ENCODE measurements at regions not wholly inside any gene's neighbourhood (a gene's known extent, or its start where the extent isn't known, plus 50 kb on each side); places are given as distances from the start of the nearest gene placed in this dataset.

GRCh38 chr2:126317790-126318431 lies 338.0 kb upstream of the GYPC start:
- DNase-seq (ENCODE audit: low read depth), result no peak

GRCh38 chr2:126322342-126322741 lies 333.6 kb upstream of the GYPC start:
- DNase-seq (ENCODE audit: low read depth), result no peak

- no peak for DNase-seq (ENCODE audit: low read depth)
These were observed 330.8 kb upstream of the GYPC start for GRCh38 chr2:126325202-126325601.

- DNase-seq (ENCODE audit: low read depth), result no peak
These were observed 326.8 kb upstream of the GYPC start for GRCh38 chr2:126329173-126329572.

GRCh38 chr2:126342457-126342856 lies 313.5 kb upstream of the GYPC start:
- DNase-seq (ENCODE audit: low read depth), result no peak

- no peak for DNase-seq (ENCODE audit: low read depth)
These were observed 312.8 kb upstream of the GYPC start for GRCh38 chr2:126343136-126343535.

GRCh38 chr2:126344493-126344892 lies 311.5 kb upstream of the GYPC start:
- no peak for DNase-seq (ENCODE audit: low read depth)

- no peak for DNase-seq (ENCODE audit: low read depth)
These were observed 310.3 kb upstream of the GYPC start for GRCh38 chr2:126345691-126346090.

GRCh38 chr2:126356631-126357030 lies 299.3 kb upstream of the GYPC start:
- no peak for DNase-seq (ENCODE audit: low read depth)

- DNase-seq (ENCODE audit: low read depth), result no peak
These were observed 297.8 kb upstream of the GYPC start for GRCh38 chr2:126358122-126358521.

GRCh38 chr2:126359494-126359893 lies 296.5 kb upstream of the GYPC start:
- no peak for DNase-seq (ENCODE audit: low read depth)

- no peak for DNase-seq (ENCODE audit: low read depth)
These were observed 288.6 kb upstream of the GYPC start for GRCh38 chr2:126367361-126367760.

GRCh38 chr2:126368758-126369157 lies 287.2 kb upstream of the GYPC start:
- no peak for DNase-seq (ENCODE audit: low read depth)

GRCh38 chr2:126370201-126370600 lies 285.8 kb upstream of the GYPC start:
- DNase-seq (ENCODE audit: low read depth), result no peak

- no peak for DNase-seq (ENCODE audit: low read depth)
These were observed 283.6 kb upstream of the GYPC start for GRCh38 chr2:126372406-126372805.

GRCh38 chr2:126378176-126378575 lies 277.8 kb upstream of the GYPC start:
- DNase-seq (ENCODE audit: low read depth), result no peak

- DNase-seq (ENCODE audit: low read depth), result no peak
These were observed 274.9 kb upstream of the GYPC start for GRCh38 chr2:126381091-126381490.

- no peak for DNase-seq (ENCODE audit: low read depth)
These were observed 273.0 kb upstream of the GYPC start for GRCh38 chr2:126382998-126383397.

- no peak for DNase-seq (ENCODE audit: low read depth)
These were observed 272.2 kb upstream of the GYPC start for GRCh38 chr2:126383800-126384199.

- DNase-seq (ENCODE audit: low read depth), result no peak
These were observed 270.5 kb upstream of the GYPC start for GRCh38 chr2:126385441-126385840.

- no peak for DNase-seq (ENCODE audit: low read depth)
These were observed 270.0 kb upstream of the GYPC start for GRCh38 chr2:126385983-126386382.

GRCh38 chr2:126389446-126389845 lies 266.5 kb upstream of the GYPC start:
- no peak for DNase-seq (ENCODE audit: low read depth)

- no peak for DNase-seq (ENCODE audit: low read depth)
These were observed 263.1 kb upstream of the GYPC start for GRCh38 chr2:126392889-126393288.

GRCh38 chr2:126399001-126399400 lies 257.0 kb upstream of the GYPC start:
- no peak for DNase-seq (ENCODE audit: low read depth)

All from stimulated activated CD8-positive, alpha-beta memory T cell treated with anti-CD3 and anti-CD28 coated beads, Interleukin-12 subunit alpha, Interleukin-12 subunit beta, amount 100 ng/mL, for 4 hours (primary cell).